KMS-11 (cell line): ENCODE measurements at regions not wholly inside any gene's neighbourhood (a gene's known extent, or its start where the extent isn't known, plus 50 kb on each side); places are given as distances from the start of the nearest gene placed in this dataset.

Source experiments
- H2AFZ ChIP-seq: fragments of 200-600 bp; sonication (generic); 2 replicates; pipeline ENCODE4 v1.6.1; 2016; ENCODE audit warnings: antibody characterized with exemption, mixed run types, low read depth
- H3K27ac ChIP-seq: fragments of 200-600 bp; sonication (generic); 2 replicates; pipeline ENCODE4 v1.6.1; 2016; ENCODE audit warnings: mild to moderate bottlenecking, mixed run types
- H3K27me3 ChIP-seq: fragments of 200-600 bp; sonication (generic); 2 replicates; pipeline ENCODE4 v1.6.1; 2017; ENCODE audit warnings: mild to moderate bottlenecking, low read depth, mixed run types, moderate library complexity; ENCODE audit not compliant: insufficient read depth
- H3K36me3 ChIP-seq: fragments of 200-600 bp; sonication (generic); 2 replicates; pipeline ENCODE4 v1.6.1; 2017; ENCODE audit warnings: mild to moderate bottlenecking, mixed run types; ENCODE audit not compliant: insufficient read depth
- H3K4me1 ChIP-seq: fragments of 200-600 bp; sonication (generic); 2 replicates; pipeline ENCODE4 v1.6.1; 2016; ENCODE audit warnings: mild to moderate bottlenecking, low read depth, mixed run types; ENCODE audit not compliant: poor library complexity, severe bottlenecking
- H3K4me2 ChIP-seq: fragments of 200-600 bp; sonication (generic); 2 replicates; pipeline ENCODE4 v1.7.0; 2016; ENCODE audit warnings: mild to moderate bottlenecking, mixed run types
- H3K4me3 ChIP-seq: fragments of 200-600 bp; sonication (generic); IDR thresholded peaks from 2 replicates; pipeline ENCODE4 v1.6.1; 2017; ENCODE audit warnings: low read depth, low read length, mixed read lengths; ENCODE audit not compliant: insufficient read depth
- H3K79me2 ChIP-seq: fragments of 200-600 bp; sonication (generic); 2 replicates; pipeline ENCODE4 v1.6.1; 2016; ENCODE audit warnings: low read depth, mixed run types; ENCODE audit not compliant: insufficient read depth
- H3K9ac ChIP-seq: fragments of 200-600 bp; sonication (generic); 2 replicates; pipeline ENCODE4 v1.6.1; 2016; ENCODE audit warnings: mild to moderate bottlenecking, mixed run types
- H4K20me1 ChIP-seq: fragments of 200-600 bp; sonication (generic); 2 replicates; pipeline ENCODE4 v1.6.1; 2016; ENCODE audit warnings: mild to moderate bottlenecking, mixed run types; ENCODE audit not compliant: insufficient read depth
- CTCF ChIP-seq: fragments of 200-600 bp; sonication (generic); conservative IDR thresholded peaks from 2 replicates; pipeline ENCODE4 v1.6.1; 2017; ENCODE audit warnings: low read depth, mild to moderate bottlenecking, antibody characterized with exemption, low read length, moderate library complexity, mixed read lengths

- H3K9ac ChIP-seq, result no peak overlapping the region
- no peak overlapping the region for H3K4me2 ChIP-seq
- H3K36me3 ChIP-seq, result no peaks in the 10 kb centered on the region
- no peak overlapping the region for H2AFZ ChIP-seq
- no peaks in the 10 kb centered on the region for H4K20me1 ChIP-seq
- no peak for TF ChIP-seq CTCF
- H3K27ac ChIP-seq, result no peak overlapping the region
- H3K27me3 ChIP-seq, result no peaks in the 10 kb centered on the region
- no peak overlapping the region for H3K4me3 ChIP-seq
- H3K4me1 ChIP-seq, result no peaks in the 10 kb centered on the region
- no peaks in the 10 kb centered on the region for H3K79me2 ChIP-seq
Observed at GRCh38 chr2:238709325-238710025, 138.4 kb upstream of the TWIST2 start.

GRCh38 chr2:238710032-238710735 is 137.7 kb upstream of the TWIST2 start:
- no peak overlapping the region for H3K4me2 ChIP-seq
- H3K36me3 ChIP-seq, result no peaks in the 10 kb centered on the region
- no peaks in the 10 kb centered on the region for H3K79me2 ChIP-seq
- no peaks in the 10 kb centered on the region for H3K4me1 ChIP-seq
- no peak overlapping the region for H3K4me3 ChIP-seq
- H3K27me3 ChIP-seq, result no peaks in the 10 kb centered on the region
- H2AFZ ChIP-seq, result no peak overlapping the region
- no peak overlapping the region for H3K9ac ChIP-seq
- H3K27ac ChIP-seq, result no peak overlapping the region
- H4K20me1 ChIP-seq, result no peaks in the 10 kb centered on the region
- no peak for TF ChIP-seq CTCF

- Histone ChIP-seq H3K27ac (no peak overlapping the region), H2AFZ (no peak overlapping the region), H3K79me2 (no peaks in the 10 kb centered on the region), H3K4me2 (no peak overlapping the region), H3K4me1 (no peaks in the 10 kb centered on the region), H3K4me3 (no peak overlapping the region), H3K9ac (no peak overlapping the region), H3K27me3 (no peaks in the 10 kb centered on the region), H3K36me3 (no peaks in the 10 kb centered on the region), H4K20me1 (no peaks in the 10 kb centered on the region)
- no peak for TF ChIP-seq CTCF
Observed at GRCh38 chr2:238710787-238711186, 137.1 kb upstream of the TWIST2 start.

GRCh38 chr2:238711346-238711745 is 136.5 kb upstream of the TWIST2 start:
- H3K4me3 ChIP-seq, result no peak overlapping the region
- H3K36me3 ChIP-seq, result no peaks in the 10 kb centered on the region
- H3K4me1 ChIP-seq, result no peaks in the 10 kb centered on the region
- H3K4me2 ChIP-seq, result no peak overlapping the region
- no peak overlapping the region for H3K27ac ChIP-seq
- H2AFZ ChIP-seq, result no peak overlapping the region
- H3K27me3 ChIP-seq, result no peaks in the 10 kb centered on the region
- no peaks in the 10 kb centered on the region for H4K20me1 ChIP-seq
- no peaks in the 10 kb centered on the region for H3K79me2 ChIP-seq
- no peak overlapping the region for H3K9ac ChIP-seq
- TF ChIP-seq CTCF, result no peak
